Suppressor macrophage (primary cell): ENCODE measurements at regions not wholly inside any gene's neighbourhood (a gene's known extent, or its start where the extent isn't known, plus 50 kb on each side); places are given as distances from the start of the nearest gene placed in this dataset.

Experiments used
- DNase-seq, 4 experiments: peaks; one replicate each; pipeline ENCODE4 v3.0.0-alpha.2; 2020 to 2022

DNA sequence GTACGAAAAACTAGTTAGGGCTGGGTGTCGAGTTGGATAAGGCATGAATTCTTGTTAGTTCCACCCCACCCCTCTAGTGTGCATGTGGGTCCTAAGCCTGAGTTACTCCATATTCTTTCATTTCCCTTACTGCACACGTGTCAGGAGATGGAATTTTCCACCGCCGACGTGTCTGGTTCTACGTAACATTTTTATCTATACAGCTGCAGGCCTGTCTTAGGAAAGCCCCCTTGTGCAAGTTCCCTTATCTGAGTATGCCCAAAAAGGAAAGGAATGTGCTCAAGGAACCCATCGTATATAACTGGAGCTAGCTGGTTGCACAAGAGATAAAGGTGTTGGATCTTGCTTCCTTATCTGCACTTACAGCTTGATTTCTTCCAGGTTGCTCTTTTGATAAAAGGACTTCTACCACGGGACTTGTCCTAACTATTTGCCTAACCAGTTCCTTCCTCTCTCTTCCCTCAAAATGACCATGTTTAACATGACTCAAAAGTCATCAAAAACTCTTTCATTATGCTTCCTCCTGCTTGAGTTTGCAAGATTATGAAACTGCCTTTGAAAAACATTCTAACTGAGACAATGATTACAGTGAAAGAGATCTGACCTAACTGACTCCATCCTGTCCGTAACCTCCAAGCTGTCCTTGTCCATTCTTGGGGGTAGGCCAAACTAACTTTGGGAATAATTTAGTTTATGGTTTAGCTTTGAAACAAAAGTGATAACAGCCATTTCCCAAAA, 181.4 kb downstream of the AKR1D1 start:
- DNase-seq, result peak; percentile 84 to 93 (median 89)

DNA sequence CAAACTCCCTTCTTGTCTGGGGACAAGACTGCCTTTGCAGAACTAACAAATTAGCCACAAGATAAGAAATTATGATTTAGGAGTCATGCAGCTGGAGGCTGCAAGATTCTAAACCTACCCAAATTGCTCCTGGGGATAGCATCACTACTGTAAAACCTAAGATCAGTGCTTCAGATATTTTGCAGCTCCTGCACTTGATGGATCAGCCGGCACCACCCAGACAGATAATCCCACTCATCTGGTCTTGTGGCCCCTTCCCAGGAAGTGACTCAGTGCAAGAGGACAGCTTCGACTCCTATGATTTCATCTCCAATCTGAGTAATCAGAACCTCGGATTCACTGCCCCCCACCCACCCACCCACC, 181.9 kb downstream of the AKR1D1 start:
- peak; percentile 50 to 76 (median 69) for DNase-seq

DNA sequence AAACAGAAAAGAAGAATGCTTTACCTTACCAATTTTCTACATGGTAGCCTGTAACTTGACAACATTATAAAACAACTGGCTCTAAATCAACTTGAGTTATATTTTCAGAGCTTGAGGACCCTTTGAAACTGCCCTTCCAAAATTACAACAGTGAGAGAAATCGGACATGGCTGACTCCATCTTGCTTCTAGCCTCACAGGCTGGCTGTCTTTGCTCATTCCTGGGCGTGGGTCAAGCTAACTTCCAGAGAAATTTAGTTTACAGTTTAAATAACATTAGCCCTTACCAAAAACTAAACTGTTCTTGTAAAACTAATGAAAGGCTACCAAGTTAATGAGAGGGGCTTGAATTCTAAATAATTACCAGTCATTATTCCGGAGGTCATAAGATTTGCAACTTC, 183.4 kb downstream of the AKR1D1 start:
- DNase-seq, result no peak

DNA sequence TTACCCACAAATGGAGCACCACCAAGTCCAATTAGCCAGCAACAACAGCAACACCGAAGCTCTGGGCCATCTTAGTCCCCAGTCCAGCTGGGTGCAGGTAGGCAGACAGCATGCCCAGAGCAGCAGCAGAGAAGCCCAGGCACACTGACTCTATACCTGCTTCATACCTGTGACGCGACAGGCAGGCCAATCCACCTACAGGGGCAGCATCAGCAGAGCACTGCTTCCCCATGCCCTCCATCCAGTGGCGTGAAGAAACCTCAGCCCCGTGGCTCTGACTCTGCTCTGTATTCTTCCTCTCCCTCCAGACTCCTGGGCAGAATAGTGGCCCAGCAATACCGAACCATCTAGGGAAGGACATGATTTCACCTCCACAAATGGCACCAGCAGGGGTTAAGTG, 191.7 kb downstream of the AKR1D1 start:
- no peak for DNase-seq

DNA sequence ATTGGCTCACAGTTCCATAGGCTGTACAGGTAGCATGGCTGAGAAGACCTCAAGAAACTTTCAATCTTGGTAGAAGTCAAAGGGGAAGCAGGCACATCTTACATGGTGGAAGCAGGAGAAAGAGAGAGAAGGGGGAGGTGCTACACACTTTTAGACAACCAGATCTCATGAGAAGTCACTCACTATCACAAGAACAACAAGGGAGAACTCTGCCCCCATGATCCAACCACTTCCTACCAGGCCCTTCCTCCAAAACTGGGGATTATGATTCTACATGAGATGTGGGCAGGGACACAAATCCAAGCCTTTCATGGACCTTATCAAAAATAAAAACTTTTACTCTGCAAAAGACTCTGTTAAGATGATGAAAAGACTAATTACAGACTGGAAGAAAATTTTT, 183.2 kb upstream of the TRIM24 start:
- peak; percentile 8 to 61 (median 34) for DNase-seq

DNA sequence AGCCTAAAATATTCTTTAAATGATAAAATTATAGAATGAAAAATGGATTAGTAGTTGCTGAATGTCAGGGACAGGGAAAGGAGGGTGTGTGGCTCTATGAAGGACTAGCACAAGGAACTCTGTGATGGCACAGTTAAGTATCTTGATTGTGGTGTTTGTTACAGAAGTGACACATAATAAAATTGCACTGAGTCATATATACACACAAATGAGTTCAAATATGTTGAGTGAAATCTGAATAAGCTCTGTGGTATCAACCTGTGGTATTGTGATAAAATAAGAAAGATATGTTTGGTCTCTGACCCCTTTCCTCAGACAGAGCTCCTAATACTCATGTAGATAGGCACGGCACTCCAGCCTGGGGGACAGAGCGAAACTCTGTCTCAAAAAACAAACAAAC, 181.5 kb upstream of the TRIM24 start:
- no peak for DNase-seq

DNA sequence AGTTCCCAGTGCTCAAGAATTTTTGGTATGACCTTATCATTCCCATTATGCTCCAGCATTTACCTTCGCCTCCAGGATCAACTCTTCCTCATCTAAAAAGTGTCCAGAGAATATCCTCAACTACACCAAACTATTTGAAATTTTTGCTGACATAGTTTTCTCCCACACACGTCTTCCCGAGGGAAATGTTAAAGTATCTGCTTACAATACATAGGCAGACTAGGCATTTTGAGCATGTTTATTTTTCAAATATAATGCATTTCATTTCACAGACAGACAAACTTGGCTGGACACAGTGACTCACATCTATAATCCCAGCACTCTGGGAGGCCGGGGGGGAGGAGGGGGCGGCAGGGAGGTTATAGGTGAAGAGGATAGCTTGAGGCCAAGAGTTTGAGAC, 177.1 kb upstream of the TRIM24 start:
- DNase-seq, result no peak

DNA sequence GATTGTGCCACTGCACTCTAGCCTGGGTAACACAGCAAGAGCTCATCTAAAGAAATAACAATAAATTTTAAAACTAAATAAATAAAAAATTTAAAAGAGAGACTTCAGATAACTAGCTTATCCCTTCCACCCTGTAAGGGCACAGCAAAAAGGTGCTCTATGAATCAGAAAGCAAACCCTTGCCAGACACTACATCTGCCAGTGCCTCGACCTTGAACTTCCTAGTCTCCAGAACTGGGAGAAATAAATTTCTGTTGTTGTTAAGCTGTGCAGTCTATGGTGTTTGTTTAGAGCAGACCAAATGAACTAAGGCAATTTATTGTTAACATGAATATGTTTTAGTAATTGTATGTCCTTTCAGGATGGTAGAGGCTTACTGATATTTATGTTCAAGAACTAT, 174.9 kb upstream of the TRIM24 start:
- no peak for DNase-seq

DNA sequence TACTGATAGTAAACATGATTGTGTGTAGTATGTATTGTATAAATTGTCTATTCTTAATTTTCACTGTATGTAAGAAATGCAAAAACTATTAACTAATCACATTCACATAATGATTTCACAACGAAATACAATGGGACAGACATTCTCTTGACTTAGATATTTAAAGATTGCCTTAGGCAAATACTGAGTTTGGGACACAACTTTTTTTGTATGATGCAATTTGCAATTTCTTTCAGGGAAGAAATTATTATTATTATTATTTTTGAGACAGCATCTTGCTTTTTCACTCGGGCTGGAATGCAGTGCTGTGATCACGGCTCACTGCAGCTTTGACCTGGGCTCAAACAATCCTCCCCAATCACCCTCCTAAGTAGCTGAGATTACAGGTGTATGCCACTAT, 173.2 kb upstream of the TRIM24 start:
- no peak for DNase-seq

DNA sequence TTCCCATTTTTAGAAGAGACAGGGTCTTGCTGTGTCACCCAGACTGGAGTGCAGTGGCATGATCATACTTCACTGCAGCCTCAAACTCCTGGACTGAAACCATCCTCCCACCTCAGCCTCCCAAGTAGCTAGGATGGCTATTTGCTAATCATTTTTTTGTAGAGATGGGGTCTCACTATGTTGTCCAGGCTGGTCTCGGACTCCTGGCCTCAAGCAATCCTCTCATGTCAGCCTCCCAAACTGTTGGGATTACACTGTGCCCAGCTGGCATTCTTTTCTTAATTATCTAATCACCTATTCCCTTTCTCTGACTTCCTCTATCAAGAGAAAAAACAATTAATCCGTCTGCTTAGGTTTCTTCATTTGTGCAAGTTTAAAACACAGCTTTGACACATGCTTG, 172.5 kb upstream of the TRIM24 start:
- no peak for DNase-seq

DNA sequence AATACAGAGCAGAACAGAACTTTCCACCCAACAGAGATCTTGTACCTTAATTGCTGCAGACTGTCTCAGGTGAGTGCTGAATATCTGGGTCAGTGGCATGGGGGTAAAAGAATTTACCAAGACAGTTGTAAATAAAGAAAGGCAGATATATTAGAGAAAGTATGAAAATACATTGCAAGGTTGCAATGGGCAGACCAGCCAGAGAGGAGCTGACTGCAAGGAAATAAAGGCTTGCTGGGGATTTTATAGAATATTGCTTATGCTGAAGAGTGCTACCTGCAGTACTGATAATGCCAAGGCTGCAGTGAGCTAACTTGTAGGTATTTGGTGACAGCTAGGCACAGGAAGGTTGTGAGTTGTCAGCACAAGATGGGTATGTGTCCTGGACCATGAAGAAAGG, 171.0 kb upstream of the TRIM24 start:
- DNase-seq, result no peak

DNA sequence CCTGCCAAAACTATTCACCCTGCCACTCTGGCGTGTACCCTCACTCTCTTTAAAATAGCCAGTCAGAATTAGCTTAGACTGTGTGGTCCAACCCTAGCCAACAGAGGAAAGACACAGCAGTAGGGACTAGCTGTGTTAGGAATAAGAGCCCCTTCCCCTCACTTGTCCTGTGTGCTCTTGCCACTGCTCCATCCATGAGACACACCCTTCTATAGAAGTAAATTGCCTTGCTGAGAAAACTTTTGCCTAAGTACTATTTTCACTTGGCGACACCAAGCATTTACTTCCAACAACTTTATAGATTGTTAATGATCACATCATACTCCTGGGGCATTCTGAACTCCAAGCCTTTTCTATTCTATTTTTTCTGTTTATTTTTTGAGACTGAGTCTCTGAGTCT, 170.2 kb upstream of the TRIM24 start:
- DNase-seq, result no peak

DNA sequence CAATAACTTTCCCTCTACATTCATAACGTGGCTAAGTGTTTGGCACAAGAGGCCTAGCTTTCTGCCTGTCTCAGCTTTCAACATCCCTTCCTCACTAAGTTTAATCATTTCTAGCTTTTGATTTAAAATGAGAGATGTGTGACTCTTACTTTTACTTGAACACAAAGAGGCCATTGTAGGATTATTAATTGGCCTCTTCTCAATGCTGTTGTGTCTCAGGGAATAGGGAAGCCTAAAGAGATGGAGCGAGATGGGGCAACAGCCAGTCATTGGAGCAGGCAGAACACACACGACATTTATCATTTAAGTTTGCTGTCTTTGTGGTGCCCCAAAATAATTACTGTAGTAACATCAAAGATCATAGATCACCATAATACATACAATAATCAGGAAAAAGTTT, 167.1 kb upstream of the TRIM24 start:
- no peak for DNase-seq

DNA sequence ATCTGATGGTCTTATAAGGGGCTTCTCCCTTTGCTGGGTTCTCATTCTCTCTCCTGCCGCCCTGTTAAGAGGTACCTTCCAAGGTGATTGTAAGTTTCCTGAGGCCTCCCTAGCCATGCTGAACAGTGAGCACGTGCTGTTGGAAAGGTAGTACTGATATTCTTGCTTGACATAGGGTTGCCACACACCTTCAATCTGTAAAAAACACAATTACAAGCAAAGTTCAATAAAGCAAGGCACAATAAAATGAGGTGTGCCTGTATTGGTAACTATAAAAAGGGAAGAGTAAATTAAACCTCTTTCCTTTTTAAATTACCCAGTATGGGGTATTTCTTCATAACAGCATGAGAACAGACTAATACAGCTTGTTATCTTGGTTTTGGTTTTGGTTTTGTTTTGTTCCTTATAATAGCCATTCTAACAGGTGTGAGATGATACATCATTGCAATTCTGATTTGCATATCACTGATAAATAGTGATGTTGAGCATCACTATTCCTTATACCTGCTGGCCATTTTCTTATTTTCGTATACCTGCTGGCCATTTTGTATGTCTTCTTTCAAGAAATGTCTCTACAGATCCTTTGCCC, 164.9 kb upstream of the TRIM24 start:
- DNase-seq, result no peak

DNA sequence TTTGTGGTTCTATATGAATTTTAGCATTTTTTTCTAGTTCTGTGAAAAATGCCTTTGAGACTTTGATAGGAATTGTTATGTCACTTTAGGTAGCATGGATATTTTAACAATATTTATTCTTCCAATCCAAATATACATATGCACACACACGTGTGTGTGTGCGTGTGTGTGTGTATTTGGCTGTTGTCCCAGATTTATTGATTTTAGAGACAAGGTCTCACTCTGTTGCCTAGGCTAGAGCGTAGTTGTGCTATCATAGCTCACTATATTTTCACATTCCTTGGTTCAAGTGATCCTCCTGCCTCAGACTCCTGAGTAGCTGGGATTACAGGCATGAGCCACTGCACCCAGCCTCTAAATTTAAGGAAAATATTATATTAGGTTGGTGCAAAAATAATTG, 162.5 kb upstream of the TRIM24 start:
- no peak for DNase-seq

DNA sequence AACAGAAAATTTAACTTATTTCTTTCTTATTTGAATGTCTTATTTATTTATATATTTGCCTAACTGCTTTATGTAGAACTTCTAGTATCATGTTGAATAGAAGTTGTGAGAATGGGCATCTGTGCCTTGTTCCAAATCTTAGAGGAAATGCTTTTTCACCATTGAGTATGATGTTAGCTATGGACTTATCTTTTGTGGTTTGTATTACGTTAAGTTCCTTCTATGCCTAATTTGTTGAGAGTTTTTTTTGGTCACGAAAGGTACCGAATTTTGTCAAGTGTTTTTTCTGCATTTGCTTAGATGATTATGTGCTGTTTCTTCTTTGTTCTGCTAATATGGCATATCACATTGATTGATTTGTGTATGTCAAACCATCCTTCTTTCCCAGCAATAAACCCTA, 161.0 kb upstream of the TRIM24 start:
- DNase-seq, result no peak

DNA sequence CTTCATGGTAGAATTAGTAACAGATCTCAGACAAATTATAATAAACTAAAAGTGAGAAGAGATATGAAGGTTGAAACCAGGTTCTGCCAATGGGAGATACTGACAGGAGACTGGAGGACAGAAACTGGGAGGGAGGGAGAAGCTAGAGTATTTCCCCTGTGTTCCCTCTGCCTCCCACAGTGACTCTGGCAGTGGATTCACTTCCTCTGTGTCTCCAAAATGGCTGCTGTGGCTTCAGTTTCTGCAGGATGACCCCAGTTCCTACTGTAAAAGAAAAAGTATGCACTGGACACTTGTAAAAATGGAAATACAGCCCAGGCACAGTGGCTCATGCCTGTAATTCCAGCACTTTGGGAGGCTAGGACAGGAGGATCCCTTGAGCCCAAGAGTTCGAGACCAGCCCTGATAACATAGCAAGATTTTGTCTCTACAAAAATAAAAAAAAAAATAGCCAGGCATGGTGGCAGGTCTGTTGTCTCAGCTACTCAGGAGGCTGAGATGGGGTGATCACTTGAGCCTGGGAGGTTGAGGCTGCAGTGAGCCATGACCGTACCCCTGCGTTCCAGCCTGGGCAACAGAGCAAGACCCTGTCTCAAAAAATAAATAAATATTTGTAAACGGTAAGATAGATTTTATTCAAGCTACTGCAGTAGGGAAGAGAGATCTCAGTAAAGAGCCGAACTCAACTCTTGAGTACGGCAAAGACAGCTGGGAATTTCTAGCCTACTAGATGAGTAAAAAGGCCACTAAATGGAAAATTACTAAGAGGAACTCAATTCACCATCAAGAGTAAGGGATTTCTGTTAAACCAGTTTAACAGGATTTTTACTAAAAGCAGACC, 156.6 kb upstream of the TRIM24 start:
- peak; percentile 43 to 80 (median 68) for DNase-seq

DNA sequence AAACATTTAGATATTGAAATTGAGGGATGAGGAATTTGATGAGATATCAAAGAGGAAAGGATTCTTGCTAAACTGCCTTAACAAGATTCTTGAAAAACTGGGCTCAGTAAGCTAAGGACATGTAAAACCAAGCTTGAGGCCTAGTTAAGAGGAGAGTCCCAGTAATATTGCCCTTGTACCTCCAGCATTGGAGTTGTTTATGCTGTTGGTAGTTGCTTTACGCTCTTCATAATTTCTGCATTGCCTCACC, 156.1 kb upstream of the TRIM24 start:
- DNase-seq, result no peak

DNA sequence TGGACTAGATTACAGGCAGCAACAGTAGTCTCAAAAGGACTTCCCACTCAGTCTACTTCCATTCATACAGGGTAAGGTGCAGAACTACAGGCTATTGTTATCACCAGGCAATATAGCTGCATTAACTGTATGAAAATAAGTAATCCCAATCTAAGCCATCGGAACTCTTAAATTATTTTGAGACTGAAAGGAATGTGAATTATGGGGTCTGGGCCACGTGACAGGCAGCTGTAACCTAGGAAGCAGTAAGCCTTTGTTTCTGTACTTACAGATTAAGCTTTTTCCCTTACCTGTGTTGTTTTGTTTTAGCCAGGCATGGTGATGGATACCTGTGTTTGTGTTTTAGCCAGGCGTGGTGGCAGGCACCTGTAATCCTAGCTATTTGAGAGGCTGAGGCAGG, 152.4 kb upstream of the TRIM24 start:
- no peak for DNase-seq

DNA sequence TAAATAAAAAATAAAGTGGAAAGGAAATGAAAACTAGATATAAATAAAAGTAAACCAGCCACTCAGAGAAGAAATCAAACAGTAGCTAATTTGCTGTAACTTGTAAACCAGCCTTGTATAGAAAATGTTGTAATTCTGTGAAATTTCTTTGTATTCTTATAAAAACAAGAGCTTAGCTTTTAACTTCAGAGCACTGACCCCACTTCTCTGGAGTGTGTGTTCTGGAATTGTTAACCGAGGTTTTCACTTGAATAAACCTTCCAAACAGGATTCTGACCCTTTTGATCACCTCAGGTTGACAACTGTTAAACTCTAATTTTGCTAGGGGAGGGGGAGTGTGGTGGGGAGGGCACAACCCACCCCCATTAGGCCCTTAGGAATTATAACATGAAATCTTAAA, 151.9 kb upstream of the TRIM24 start:
- no peak for DNase-seq

DNA sequence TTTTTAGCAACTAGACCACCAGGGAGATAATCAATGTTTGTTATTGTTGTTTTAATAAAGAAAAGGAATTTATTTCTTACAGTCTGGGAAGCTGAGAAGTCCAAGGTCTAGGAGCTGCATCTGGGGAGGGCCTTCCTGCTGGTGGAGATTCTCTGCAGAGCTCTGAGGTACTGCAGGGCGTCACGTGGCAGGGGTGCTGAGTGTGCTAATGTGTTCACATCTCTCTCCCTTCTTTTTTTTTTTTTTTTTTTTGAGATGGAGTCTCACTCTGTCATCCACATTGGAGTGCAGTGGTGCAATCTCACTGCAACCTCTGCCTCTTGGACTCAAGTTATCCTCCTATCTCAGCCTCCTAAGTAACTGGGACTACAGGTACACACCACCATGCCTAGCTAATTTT, 150.9 kb upstream of the TRIM24 start:
- DNase-seq, result no peak

DNA sequence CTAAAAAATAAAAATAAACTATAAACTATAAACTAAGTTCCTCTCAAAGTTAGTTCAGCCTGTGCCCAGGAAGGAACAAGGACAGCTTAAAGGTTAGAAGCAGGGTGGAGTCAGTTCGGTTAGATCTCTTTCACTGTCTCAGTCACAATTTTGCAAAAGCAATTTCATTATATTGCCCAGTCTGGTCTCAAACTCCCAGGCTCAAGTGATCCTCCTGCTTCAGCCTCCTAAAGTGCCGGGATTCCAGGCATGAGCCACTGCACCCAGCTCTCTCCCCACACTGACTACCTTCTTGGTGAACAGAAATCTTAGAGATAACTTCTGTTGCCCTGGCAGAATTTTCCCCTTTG, 146.3 kb upstream of the TRIM24 start:
- DNase-seq, result no peak

DNA sequence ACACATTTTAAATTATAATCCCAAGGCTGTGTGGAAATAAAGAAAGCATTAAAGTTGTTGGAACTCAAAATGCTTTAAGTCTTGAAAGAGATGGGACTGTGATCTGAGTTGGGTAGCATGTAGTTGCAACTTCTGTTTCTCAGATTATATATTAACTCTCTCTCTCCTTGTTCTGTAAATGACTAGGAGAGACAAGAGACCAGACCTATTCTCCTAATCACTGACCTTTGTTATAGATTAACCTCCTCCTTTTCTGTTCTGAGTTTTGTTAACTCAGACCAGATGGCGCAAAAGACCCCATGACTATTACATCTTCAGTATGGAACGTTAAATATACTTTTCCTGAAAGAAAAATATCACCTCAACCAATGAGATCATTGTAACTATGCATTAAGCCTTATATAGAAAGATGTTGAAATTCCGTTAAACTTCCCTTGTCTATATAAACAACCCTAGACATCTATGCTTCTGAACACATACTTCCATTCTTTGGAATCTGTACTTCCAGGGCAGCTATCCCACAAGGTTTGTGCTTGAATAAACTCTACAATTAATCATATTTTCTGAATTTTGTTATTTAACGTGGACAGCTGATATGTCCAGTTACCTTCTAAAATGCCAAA, 143.5 kb upstream of the TRIM24 start:
- no peak for DNase-seq

DNA sequence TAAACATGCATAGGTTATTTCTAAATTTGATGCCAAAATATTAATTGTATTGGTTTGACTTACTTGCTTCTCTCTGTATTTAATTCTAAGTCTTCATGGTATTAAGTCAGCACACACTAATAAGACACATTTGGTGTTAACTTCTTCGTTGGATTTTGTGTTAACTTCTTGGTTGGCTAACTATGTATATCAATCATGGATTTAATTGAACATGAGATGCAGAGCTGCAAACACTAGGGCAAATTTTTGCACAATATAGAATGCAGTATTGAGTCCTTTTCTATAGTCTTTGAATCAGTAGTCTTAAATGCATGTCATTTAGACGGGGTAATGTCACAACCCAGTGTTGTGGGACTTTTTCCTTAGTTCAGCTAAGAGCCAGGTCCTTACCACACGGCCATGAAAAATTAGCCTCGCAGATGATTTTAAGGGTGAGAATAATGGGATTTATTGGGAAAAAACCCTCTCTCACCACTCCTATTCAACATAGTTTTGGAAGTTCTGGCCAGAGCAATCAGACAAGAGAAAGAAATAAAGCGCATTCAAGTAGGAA, 142.9 kb upstream of the TRIM24 start:
- no peak for DNase-seq
